GM12878 (cell line): ENCODE measurements at regions not wholly inside any gene's neighbourhood (a gene's known extent, or its start where the extent isn't known, plus 50 kb on each side); places are given as distances from the start of the nearest gene placed in this dataset.

ENCODE experiments used
- ATAC-seq: fragments of 200-7000 bp; cut with Tn5 transposase; 3 replicates; pipeline ENCODE4 v1.9.1; 2020; ENCODE audit warnings: mild to moderate bottlenecking, moderate library complexity
- BruUV-seq: library from RNA; stranded (reverse); fragments of 400-500 nt; replicated peaks from 2 replicates; lab custom pipeline; 2021; lab: Mats Ljungman, UMichigan
- CTCF ChIA-PET: fragments of 300-600 bp; sonication (Branson Sonifier 250); formaldehyde crosslinking; extraction: SDS; loops from one replicate; lab custom pipeline; 2021; ENCODE audit warnings: inconsistent platforms; lab: Yijun Ruan, JAX
- POLR2A ChIA-PET: fragments of 350-600 bp; formaldehyde crosslinking; extraction: SDS; loops from one replicate; lab custom pipeline; 2021; ENCODE audit warnings: inconsistent platforms; lab: Charles Lee
- RAD21 ChIA-PET: fragments of 300-600 bp; sonication (Branson Sonifier 250); formaldehyde crosslinking; loops from one replicate; lab custom pipeline; 2023; ENCODE audit warnings: antibody characterized with exemption; ENCODE audit not compliant: unreplicated experiment; lab: Charles Lee
- SMC1A ChIA-PET: fragments of 300-600 bp; sonication (Branson Sonifier 250); formaldehyde crosslinking; loops from one replicate; lab custom pipeline; 2023; ENCODE audit not compliant: unreplicated experiment, uncharacterized antibody; lab: Charles Lee
- DNase-seq: peaks from one replicate; pipeline ENCODE4 v3.0.0-alpha.2; 2011; ENCODE audit warnings: low read depth, low spot score
- FAIRE-seq: peaks from 3 replicates; lab custom pipeline; 2011; peaks lifted over from hg19 to GRCh38; lab: Jason Lieb, UNC
- H2AFZ ChIP-seq: 2 replicates; pipeline ENCODE4 v1.6.0; 2011; ENCODE audit warnings: low read depth, low read length, control low read depth; ENCODE audit not compliant: control insufficient read depth
- H3K27ac ChIP-seq: 2 replicates; pipeline ENCODE4 v1.5.1; 2011; ENCODE audit warnings: control low read depth; ENCODE audit not compliant: control insufficient read depth, insufficient read depth
- H3K27me3 ChIP-seq, 2 experiments: replicated peaks in 1 of 2; 2 replicates each; pipeline versions ENCODE4 v1.6.0 to v1.6.1; 2011; ENCODE audit warnings: low read length in 1 of 2; ENCODE audit not compliant: control insufficient read depth in 2 of 2, insufficient read depth in 2 of 2
- H3K36me3 ChIP-seq, 2 experiments: 2 replicates each; pipeline ENCODE4 v1.5.1; 2011; ENCODE audit warnings: low read length in 1 of 2; ENCODE audit not compliant: control insufficient read depth in 2 of 2, insufficient read depth in 2 of 2
- H3K4me1 ChIP-seq: 2 replicates; pipeline ENCODE4 v1.6.1; 2011; ENCODE audit warnings: mild to moderate bottlenecking, low read length, moderate library complexity, mixed read lengths; ENCODE audit not compliant: control insufficient read depth, insufficient read depth
- H3K4me2 ChIP-seq: 2 replicates; pipeline ENCODE4 v1.6.0; 2011; ENCODE audit warnings: control low read depth; ENCODE audit not compliant: control insufficient read depth, insufficient read depth
- H3K4me3 ChIP-seq: fragments of 200-600 bp; sonication (generic); 2 replicates; pipeline ENCODE4 v1.5.1; 2016
- H3K79me2 ChIP-seq: 2 replicates; pipeline ENCODE4 v1.6.0; 2011; ENCODE audit warnings: low read length; ENCODE audit not compliant: control insufficient read depth, insufficient read depth
- H3K9ac ChIP-seq: 2 replicates; pipeline ENCODE4 v1.8.0; 2011; ENCODE audit warnings: low read length, control low read depth, mixed read lengths; ENCODE audit not compliant: control insufficient read depth, insufficient read depth
- H3K9me3 ChIP-seq: replicated peaks from 3 replicates; pipeline ENCODE4 v1.5.1; 2011; ENCODE audit warnings: mild to moderate bottlenecking, low read length; ENCODE audit not compliant: control insufficient read depth, insufficient read depth
- H4K20me1 ChIP-seq: 2 replicates; pipeline ENCODE4 v1.6.0; 2011; ENCODE audit not compliant: control insufficient read depth, insufficient read depth
- BHLHE40 ChIP-seq, 2 experiments: fragments of 450-650 bp in 1 of 2; IDR thresholded peaks; 2 replicates each; pipeline ENCODE4 v1.6.1; 2011 to 2017; ENCODE audit warnings: low read depth in 2 of 2, borderline replicate concordance in 1 of 2, improper control_type of control experiment in 1 of 2, low read length in 1 of 2, mild to moderate bottlenecking in 1 of 2
- CBX5 ChIP-seq: sonication (generic); IDR thresholded peaks from 2 replicates; pipeline ENCODE4 v1.6.1; 2016; ENCODE audit warnings: low read depth, moderate library complexity, mild to moderate bottlenecking, inconsistent platforms
- CEBPZ ChIP-seq: fragments of 150-350 bp; IDR thresholded peaks from 2 replicates; pipeline ENCODE4 v1.6.1; 2016; ENCODE audit warnings: low read depth, low read length
- IRF3 ChIP-seq: fragments of 450-650 bp; IDR thresholded peaks from 2 replicates; pipeline ENCODE4 v1.6.1; 2014; ENCODE audit warnings: mild to moderate bottlenecking
- JUNB ChIP-seq: IDR thresholded peaks from 2 replicates; pipeline ENCODE4 v1.6.1; 2016; ENCODE audit warnings: antibody characterized with exemption, mild to moderate bottlenecking
- KLF5 ChIP-seq: fragments of 450-650 bp; IDR thresholded peaks from 2 replicates; pipeline ENCODE4 v1.6.1; 2014; ENCODE audit warnings: mild to moderate bottlenecking; ENCODE audit not compliant: partially characterized antibody
- MEF2A ChIP-seq: IDR thresholded peaks from 2 replicates; pipeline ENCODE4 v1.6.1; 2011; ENCODE audit warnings: low read depth, mild to moderate bottlenecking, low read length, moderate library complexity; ENCODE audit not compliant: insufficient read depth
- MLLT1 ChIP-seq: fragments of 450-650 bp; IDR thresholded peaks from 2 replicates; pipeline ENCODE4 v1.6.1; 2016; ENCODE audit warnings: mild to moderate bottlenecking
- MYB ChIP-seq: fragments of 150-350 bp; IDR thresholded peaks from 2 replicates; pipeline ENCODE4 v1.6.1; 2014; ENCODE audit warnings: mild to moderate bottlenecking, low read depth, low read length, borderline replicate concordance
- POLR2A ChIP-seq: IDR thresholded peaks from 2 replicates; pipeline ENCODE4 v1.6.1; 2011; ENCODE audit warnings: low read depth, mild to moderate bottlenecking, low read length
- RB1 ChIP-seq: fragments of 450-650 bp; formaldehyde crosslinking; IDR thresholded peaks from 2 replicates; pipeline ENCODE4 v1.6.1; 2017; ENCODE audit warnings: mild to moderate bottlenecking, borderline replicate concordance
- REST ChIP-seq: IDR thresholded peaks from 2 replicates; pipeline ENCODE4 v1.6.1; 2012; ENCODE audit warnings: mild to moderate bottlenecking, low read depth, low read length
- RFX5 ChIP-seq: IDR thresholded peaks from 2 replicates; pipeline ENCODE4 v1.6.1; 2011; ENCODE audit warnings: low read depth, low read length, improper control_type of control experiment
- SMAD1 ChIP-seq: fragments of 450-650 bp; IDR thresholded peaks from 2 replicates; pipeline ENCODE4 v1.6.1; 2018; ENCODE audit warnings: mild to moderate bottlenecking, low read depth; ENCODE audit not compliant: partially characterized antibody
- SP1 ChIP-seq: IDR thresholded peaks from one replicate; pipeline ENCODE4 v1.6.1; 2011; ENCODE audit warnings: low read depth, low read length
- YY1 ChIP-seq: IDR thresholded peaks from 2 replicates; pipeline ENCODE4 v1.6.1; 2011; ENCODE audit warnings: low read depth, mild to moderate bottlenecking, low read length
- WGBS: methylation state at CpG from one replicate; pipeline ENCODE4 v1.1.6; 2016; ENCODE audit warnings: low lambda C conversion rate; ENCODE audit not compliant: insufficient replicate concordance, insufficient coverage; ENCODE audit errors: missing lambda C conversion rate; 5-methylcytosine and 5-hydroxymethylcytosine counted together
- in situ Hi-C: fragments of 300-500 bp; cut with MboI; formaldehyde crosslinking; loops from 9 replicates; pipeline ENCODE4 v1.14.3; 2018; ENCODE audit warnings: mixed read lengths
- intact Hi-C: fragments of 100-400 bp; cut with micrococcal nuclease; formaldehyde crosslinking; loops from one replicate; pipeline ENCODE4 v1.14.2; 2022; ENCODE audit not compliant: unreplicated experiment

GRCh38 chr7:121689749-121690148, 183.2 kb upstream of the PTPRZ1 start:
- Histone ChIP-seq H2AFZ (no peak overlapping the region), H3K4me2 (no peak overlapping the region), H3K4me3 (no peak overlapping the region), H3K27ac (no peak overlapping the region), H3K79me2 (no peaks in the 10 kb centered on the region), H3K27me3 (no peaks in the 10 kb centered on the region), H3K9ac (no peak overlapping the region), H3K36me3 (no peaks in the 10 kb centered on the region), H3K9me3 (no peaks in the 10 kb centered on the region), H3K4me1 (no peaks in the 10 kb centered on the region), H4K20me1 (no peaks in the 10 kb centered on the region)
- ATAC-seq (no peak), DNase-seq (no peak), FAIRE-seq (no peak)
- POLR2A ChIA-PET, result no interaction called here
- WGBS, result 15% methylated on average over 3 of the region's 3 CpGs
- in situ Hi-C loops (no loop called here), intact Hi-C loops (no loop called here)
- SMC1A ChIA-PET, result interaction anchor here (1.3 kb wide), 1 partner anchor 305 kb away, joined by 3 read pairs; no protein-coding TSS in a partner anchor
- no TSS peak for BruUV-seq
- TF ChIP-seq REST, result no peak
- no peak for TF ChIP-seq RB1
- no peak for TF ChIP-seq MEF2A
- no peak for TF ChIP-seq SMAD1
- no peak for TF ChIP-seq MYB
- TF ChIP-seq POLR2A, result no peak
- no peak for TF ChIP-seq CEBPZ
- no peak for TF ChIP-seq KLF5
- no peak for TF ChIP-seq JUNB
- no peak for TF ChIP-seq SP1
- TF ChIP-seq RFX5, result no peak
- no peak for TF ChIP-seq BHLHE40 (IDR thresholded peaks at IDR 0.05; ENCODE audit: borderline replicate concordance in 1 of 2, low read depth in 2 of 2, low read length in 1 of 2)
- TF ChIP-seq IRF3, result no peak
- no peak for TF ChIP-seq MLLT1
- no peak for TF ChIP-seq CBX5
- TF ChIP-seq YY1, result no peak
- RAD21 ChIA-PET, result no interaction called here
- CTCF ChIA-PET, result no interaction called here
